ENCODE measurements at regions not wholly inside any gene's neighbourhood (a gene's known extent, or its start where the extent isn't known, plus 50 kb on each side); places are given as distances from the start of the nearest gene placed in this dataset.
A peak's percentile ranks its signal among the peaks of the same experiment; 100 is the strongest.

- no peak for DNase-seq
Measured at GRCh38 chr2:12116228-12116750, 369.9 kb downstream of the LPIN1 start.

GRCh38 chr2:12119841-12120240, 373.4 kb downstream of the LPIN1 start:
- no peak for DNase-seq

- DNase-seq = no peak
Measured at GRCh38 chr2:12120281-12121150, 374.1 kb downstream of the LPIN1 start.

GRCh38 chr2:12124790-12125189, 378.4 kb downstream of the LPIN1 start:
- DNase-seq = no peak

GRCh38 chr2:12126318-12126717, 379.9 kb downstream of the LPIN1 start:
- no peak for DNase-seq

GRCh38 chr2:12127638-12128037, 381.2 kb downstream of the LPIN1 start:
- no peak for DNase-seq

- no peak for DNase-seq
Measured at GRCh38 chr2:12131975-12132374, 385.5 kb downstream of the LPIN1 start.

GRCh38 chr2:12141618-12142258, 395.3 kb downstream of the LPIN1 start:
- DNase-seq = no peak

GRCh38 chr2:12151716-12152115, 405.3 kb downstream of the LPIN1 start:
- DNase-seq = no peak

- no peak for DNase-seq
Measured at GRCh38 chr2:12152888-12153287, 406.5 kb downstream of the LPIN1 start.

- peak; percentile 33 for DNase-seq
Measured at GRCh38 chr2:12155303-12156051, 409.0 kb downstream of the LPIN1 start.

GRCh38 chr2:12156349-12156748, 409.9 kb downstream of the LPIN1 start:
- DNase-seq = no peak

- DNase-seq = no peak
Measured at GRCh38 chr2:12161085-12161484, 414.7 kb downstream of the LPIN1 start.

GRCh38 chr2:12162269-12163247, 416.1 kb downstream of the LPIN1 start:
- no peak for DNase-seq

- DNase-seq = no peak
Measured at GRCh38 chr2:12163866-12164265, 417.4 kb downstream of the LPIN1 start.

- DNase-seq = no peak
Measured at GRCh38 chr2:12164689-12165088, 418.3 kb downstream of the LPIN1 start.

- no peak for DNase-seq
Measured at GRCh38 chr2:12167525-12168317, 421.3 kb downstream of the LPIN1 start.

GRCh38 chr2:12168354-12168753, 421.9 kb downstream of the LPIN1 start:
- no peak for DNase-seq

- DNase-seq = peak; percentile 72
Measured at GRCh38 chr2:12168791-12169388, 422.5 kb downstream of the LPIN1 start.

- DNase-seq = peak; percentile 77
Measured at GRCh38 chr2:12169721-12170120, 423.3 kb downstream of the LPIN1 start.

Measured in skin of body (tissue), 1 donor.